ENCODE measurements at regions not wholly inside any gene's neighbourhood (a gene's known extent, or its start where the extent isn't known, plus 50 kb on each side); places are given as distances from the start of the nearest gene placed in this dataset.

DNA sequence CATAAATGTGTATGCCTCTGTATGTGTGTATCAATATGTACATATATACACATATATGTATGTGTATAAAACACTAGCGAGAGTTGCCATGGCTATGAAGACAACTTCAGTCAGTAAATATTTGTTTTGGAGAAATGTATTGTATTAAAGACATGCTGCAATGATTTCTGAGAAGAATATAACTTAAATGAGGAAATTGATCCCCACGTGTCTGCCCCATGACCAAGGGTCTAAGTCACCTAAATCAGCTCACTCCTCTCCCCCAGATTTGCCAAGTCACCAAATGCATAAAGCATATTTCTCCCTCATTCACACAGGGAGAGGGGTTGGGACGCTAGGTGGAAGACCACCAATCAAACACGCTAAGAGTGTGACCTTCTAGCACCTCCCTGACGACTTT, 58.3 kb upstream of the LYST start:
- TF ChIP-seq, protein P1, sequence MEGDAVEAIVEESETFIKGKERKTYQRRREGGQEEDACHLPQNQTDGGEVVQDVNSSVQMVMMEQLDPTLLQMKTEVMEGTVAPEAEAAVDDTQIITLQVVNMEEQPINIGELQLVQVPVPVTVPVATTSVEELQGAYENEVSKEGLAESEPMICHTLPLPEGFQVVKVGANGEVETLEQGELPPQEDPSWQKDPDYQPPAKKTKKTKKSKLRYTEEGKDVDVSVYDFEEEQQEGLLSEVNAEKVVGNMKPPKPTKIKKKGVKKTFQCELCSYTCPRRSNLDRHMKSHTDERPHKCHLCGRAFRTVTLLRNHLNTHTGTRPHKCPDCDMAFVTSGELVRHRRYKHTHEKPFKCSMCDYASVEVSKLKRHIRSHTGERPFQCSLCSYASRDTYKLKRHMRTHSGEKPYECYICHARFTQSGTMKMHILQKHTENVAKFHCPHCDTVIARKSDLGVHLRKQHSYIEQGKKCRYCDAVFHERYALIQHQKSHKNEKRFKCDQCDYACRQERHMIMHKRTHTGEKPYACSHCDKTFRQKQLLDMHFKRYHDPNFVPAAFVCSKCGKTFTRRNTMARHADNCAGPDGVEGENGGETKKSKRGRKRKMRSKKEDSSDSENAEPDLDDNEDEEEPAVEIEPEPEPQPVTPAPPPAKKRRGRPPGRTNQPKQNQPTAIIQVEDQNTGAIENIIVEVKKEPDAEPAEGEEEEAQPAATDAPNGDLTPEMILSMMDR (IDR thresholded peaks at IDR 0.05): no peak
- TF ChIP-seq POLR2A (IDR thresholded peaks at IDR 0.05): no peak

Data from lower leg skin (tissue), 3 donors.